HG03097 (cell line): ENCODE measurements at regions not wholly inside any gene's neighbourhood (a gene's known extent, or its start where the extent isn't known, plus 50 kb on each side); places are given as distances from the start of the nearest gene placed in this dataset.

Experiments
- ATAC-seq: cut with Tn5 transposase; IDR thresholded peaks from one replicate; pipeline ENCODE4 v1.9.1; 2021; ENCODE audit not compliant: unreplicated experiment, low FRiP score

- no peak for ATAC-seq
Observed at GRCh38 chr13:44234566-44234965, 139.1 kb upstream of the SERP2 start.

GRCh38 chr13:44236370-44236769, 137.3 kb upstream of the SERP2 start:
- no peak for ATAC-seq

DNA sequence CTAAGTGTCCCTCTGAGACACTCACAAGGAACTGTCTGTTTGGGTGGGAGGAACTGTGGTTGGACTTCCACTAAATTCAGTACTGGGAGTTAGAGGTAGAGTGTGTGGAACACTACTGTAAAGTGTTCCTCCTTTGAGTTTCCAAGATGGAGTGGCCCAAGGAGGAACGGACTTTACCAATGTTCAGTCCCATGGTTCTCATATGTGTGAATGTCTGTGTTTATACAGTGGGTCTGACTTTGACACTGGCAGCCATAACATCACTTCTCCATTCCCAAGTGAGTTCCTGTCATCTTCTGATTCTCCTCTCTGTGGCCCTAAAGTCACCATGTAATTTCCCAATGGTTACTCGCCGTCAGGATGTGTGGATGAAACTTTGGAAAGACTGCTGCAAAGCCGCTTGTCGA, 136.8 kb upstream of the SERP2 start:
- no peak for ATAC-seq

DNA sequence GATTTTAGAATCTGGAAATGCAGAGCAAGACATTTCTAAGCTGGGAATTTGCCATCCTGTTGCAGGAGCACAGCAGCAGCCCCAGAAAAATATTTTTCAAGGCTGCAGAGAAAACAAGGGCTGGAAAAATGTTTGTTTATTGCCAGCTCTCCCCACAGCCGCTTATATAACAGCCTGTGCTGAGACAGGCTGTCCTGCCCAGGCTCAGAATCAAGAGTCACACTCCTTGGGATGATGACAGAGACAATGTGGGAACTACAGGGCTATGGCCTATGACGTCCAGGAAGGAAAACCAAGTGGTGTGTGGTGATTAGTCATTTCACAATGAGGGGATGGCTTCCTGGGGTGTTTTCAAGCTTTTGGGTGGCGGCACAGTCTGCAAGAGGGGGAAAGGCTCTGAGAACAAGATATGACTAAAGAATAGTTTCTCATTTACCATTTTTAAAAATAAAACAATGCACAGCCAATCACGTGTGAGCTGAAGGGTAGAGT, 136.3 kb upstream of the SERP2 start:
- no peak for ATAC-seq

DNA sequence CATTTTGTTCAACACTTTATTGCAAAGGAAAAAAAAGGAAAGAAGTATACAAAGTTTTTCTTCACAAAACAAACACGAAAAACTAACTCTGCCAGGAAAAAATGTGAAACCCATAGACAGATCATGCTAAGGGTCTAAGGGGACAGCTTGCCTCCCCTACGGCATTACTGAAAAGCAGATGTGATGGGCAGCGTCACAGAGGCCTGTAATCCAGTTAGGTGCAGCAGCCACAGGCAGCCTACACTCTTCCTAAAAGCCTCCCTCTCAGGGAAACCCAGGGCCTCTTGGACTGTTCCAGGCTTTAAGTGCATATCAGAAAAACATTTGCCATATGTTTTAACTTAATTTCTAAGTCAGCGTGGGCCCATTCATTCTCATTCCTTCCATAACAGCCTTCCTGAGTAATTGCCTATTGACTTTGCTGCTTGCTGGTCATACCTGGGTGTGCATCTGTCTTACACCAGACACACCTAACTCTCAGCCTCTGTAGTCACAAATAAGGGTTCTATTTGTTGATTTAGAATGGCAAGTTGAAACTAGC, 135.7 kb upstream of the SERP2 start:
- ATAC-seq: no peak

DNA sequence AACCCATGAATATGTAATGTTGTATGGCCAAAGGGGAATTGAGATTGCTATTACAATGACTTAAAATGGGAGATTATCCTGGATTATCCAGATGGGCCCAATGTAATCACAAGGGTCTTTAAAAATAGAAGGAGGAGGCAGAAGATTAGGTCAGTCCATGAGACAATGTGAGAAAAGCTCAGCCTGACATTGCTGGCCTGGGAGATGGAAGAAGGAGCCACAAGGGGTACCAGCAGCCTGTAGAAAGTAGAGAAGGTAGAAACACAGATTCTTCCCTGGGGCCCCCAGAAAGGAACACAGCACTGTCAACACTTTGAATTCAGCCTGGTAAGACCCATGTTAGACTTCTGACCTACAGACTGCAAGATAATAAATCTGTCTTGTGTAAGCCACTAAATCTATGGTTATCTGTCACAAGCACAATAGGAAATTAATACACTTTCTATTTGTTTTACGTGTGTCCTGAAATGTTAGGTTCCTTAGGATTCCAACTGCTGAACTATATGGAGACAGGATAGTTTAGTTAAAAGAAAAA, 132.9 kb upstream of the SERP2 start:
- no peak for ATAC-seq

DNA sequence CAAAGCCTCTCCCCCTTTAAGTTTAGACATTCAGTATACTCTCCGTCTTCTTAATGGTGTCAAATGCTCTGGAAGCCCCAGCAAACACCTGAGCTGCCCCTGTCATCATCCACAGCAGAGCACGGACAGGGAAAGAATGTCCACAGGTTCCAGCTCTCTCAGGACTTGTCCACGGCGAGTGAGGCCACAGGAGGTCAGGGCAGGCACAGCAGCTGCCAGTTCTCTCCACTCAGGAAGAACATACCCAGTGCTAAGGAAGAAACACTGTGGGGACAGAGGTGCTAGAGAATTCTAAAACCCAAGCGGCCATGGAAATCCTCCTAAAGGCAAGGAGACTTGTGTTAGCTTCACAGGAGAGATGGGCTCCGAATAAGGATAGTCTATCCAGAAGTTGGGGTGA, 132.0 kb upstream of the SERP2 start:
- no peak for ATAC-seq

DNA sequence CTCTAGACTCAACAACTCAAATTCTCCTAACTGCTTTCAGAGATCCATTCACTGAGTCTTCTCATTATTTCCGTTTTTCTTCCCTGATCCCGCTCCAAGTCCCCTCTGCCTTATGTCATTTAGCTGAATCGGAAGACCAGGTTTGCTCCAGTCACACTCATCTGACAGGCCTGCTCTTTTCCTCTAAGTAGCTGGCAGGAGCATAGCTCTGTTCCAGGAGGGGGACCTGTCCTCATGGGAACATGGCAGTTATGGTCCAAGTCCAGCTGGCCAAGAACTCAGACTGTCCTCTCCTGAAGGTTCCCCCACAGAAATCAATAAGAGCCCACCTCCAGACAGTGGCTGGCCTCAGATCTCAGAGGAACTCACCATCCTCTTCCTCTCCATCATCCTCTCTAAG, 130.9 kb upstream of the SERP2 start:
- no peak for ATAC-seq

DNA sequence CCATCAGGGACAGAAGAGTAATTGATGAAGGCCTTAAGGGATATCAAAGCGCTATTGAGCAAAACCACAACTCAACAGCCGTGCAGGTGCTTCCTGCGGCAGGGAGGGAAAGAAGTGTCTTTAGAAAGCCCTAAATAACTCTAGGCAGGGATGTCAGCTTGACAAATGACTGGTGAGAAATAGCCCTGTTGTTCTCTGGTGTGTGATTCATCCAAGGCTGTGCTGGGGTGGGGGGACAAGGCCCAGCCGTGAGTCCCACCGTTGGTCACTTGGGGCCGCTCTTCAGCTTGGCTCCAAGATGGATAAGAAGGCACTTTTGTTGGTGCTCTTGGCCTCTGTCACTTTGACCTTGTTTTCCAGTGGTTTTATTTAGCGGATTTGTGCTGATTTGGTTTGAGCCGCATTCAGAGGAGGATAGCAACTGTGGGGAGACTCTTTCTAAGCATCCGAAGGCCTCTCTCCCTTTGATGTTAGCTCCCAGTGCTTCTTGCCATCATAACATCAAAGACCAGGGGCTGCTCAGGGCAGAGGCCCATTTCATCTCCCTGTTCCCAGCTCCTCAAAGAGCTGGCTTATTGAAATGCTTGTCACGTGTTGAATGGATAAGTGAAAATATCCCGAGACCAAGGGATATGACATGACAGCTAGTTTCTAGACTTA, 130.3 kb upstream of the SERP2 start:
- no peak for ATAC-seq

- no peak for ATAC-seq
Observed at GRCh38 chr13:44244288-44244687, 129.3 kb upstream of the SERP2 start.

- ATAC-seq: no peak
Observed at GRCh38 chr13:44249431-44249836, 124.2 kb upstream of the SERP2 start.

GRCh38 chr13:44252938-44253337, 120.7 kb upstream of the SERP2 start:
- no peak for ATAC-seq

- no peak for ATAC-seq
Observed at GRCh38 chr13:44255771-44256364, 117.8 kb upstream of the SERP2 start.

DNA sequence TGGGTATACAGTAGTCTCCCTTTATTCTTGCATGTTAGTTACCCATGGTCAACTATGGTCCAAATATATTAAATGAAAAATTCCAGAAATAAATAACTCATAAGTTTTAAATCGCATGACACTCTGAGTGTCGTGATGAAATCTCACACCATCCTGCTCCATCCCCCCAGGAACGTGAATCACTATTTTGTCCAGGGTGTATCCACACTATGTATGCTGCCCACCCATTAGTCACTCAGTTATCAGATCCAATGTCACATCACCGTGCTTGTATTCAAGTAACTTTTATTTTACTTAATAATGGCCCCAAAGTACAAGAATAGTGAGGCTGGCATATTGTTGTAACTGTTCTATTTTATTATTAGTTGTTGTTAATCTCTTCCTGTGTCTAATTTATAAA, 115.8 kb upstream of the SERP2 start:
- no peak for ATAC-seq

DNA sequence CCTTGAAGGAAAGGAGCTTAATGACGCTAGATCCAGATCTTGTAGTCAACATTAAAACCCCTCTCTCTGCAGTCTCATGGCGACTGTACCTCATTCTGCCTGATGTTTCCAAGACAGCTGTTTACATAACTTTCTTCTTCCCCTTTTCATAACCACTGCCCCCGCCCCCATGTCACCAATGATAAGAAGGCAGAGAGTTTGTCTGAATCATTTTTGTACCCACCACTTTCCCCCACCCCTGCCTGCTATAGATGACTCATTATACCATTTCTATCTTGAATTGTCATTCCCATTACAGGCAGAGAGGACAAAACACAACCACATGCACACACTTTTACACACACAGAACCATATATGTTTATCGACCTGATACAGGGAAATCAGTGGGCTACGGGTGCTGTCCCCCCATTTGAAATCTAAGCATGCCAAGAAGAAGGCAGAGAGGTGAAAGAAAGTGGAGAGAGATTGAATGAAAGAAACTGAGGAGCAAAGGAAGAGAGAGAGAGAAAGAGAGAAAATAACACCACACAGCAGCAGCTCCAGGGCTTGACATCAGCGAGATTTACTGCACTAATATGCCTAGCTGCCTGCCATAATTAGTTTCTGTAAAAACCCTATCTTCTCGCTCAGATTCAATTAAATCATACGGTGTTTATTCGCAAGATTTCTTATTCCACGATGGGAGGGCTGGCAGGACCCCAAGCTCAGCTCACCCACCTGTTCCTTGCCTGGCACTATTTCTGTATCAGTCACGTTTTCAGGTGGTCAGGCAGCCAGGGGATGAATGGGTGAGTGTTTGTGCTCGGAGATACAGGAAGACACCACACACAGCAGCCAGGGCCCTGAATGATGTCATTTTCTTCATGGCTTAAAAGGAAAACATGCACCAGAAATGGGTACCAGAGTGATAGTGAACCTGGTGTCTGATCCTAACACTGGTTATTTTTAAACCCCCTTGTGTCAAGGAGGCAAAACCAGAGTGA, 114.3 kb upstream of the SERP2 start:
- peak; percentile 64 for ATAC-seq

DNA sequence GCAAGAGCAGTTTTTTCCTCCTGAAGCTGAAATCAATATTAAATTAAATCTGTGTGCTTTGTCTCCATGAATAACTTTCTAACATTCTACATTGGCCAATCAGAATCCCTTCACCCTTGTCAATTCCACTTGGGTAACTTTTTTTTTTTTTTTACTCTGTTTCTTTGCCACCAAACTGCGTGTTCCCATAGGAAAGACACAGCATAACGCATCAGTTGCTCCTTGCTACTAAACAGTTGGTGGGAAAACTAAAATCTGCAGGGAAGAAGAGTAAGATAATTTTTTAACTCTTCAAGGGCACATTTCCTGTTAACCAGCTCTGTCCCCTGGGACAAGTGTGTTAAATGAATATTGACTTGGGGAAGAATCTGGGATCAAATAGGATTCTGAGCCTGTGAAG, 113.3 kb upstream of the SERP2 start:
- ATAC-seq: no peak

DNA sequence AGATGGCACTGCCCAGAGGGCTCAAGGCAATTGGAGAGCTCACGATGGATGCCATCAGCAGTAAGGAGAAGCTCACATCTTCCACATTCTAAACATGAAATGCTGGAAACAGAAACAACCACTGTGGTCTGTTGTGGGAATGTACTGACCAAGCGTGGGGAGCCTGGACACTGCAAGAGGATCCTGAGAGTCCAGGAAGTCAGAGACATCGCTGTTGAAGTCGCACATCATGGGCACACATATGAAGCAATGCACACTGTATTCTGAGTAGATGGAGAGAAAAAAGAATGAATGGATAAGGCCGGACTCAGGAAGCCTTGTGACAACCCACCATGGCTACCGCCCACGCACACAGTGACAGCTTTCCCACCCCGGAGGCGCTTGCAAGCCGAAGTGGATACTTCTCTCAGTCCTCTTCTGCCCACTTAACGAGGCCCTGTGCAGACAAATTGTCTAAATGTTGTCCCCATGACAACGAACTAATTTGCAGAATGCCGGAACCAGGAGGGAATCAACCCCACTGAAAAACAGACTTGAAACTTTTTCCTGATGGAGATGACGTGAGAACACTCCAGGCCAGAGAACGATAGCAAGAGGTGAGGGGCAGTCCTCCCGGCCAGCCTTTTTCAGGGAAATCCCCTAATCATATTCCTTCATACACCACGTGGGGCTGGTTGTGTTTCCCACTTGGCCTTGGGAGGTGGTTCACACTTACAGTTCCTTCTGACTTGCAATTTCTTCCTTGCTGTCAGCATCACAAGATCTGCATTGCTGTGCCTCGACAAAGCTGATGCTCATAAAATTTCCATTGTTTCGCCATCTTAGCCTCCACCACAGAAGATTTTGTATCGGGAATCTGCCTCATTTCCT, 109.6 kb upstream of the SERP2 start:
- ATAC-seq: no peak

DNA sequence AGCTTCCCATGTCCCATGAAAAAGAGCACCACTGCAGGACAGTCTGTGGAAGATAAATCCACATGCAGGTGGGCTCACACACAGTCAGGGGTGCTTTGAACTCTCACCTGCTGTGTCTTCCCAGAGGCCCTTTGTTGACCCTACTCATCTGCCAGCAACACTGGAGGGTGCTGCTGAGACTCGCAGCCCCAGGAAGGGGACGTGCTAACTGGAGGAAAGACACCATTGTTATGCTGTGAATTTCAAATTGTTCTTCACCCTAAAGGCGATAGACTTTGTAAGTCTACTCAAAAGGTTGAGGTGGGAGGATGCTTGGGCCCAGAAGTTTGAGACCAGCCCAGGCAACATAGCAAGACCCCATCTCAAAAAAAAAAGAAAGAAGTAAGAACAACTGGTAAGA, 107.3 kb upstream of the SERP2 start:
- ATAC-seq: no peak

DNA sequence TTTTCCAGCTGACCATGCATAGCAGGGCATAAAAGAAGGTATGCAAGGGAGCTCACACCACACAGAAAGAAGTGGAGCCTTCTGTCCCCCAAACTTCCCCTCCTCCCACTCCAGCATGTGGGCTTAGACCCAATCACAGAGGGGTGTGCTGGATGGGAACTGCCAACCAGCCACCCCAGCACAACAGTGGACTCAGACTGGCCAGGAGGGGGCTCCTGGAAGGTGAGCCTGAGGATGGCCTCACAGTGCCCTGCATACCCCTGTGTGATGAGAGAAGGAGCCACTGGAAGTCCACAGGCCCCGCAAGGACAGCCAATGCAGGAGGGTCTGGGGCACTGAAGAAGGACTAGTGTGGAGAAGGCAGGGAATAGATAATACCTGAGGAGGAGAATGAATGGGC, 106.9 kb upstream of the SERP2 start:
- ATAC-seq: no peak

- no peak for ATAC-seq
Observed at GRCh38 chr13:44267203-44267602, 106.4 kb upstream of the SERP2 start.
